Astrocyte of the spinal cord (primary cell): ENCODE measurements at regions not wholly inside any gene's neighbourhood (a gene's known extent, or its start where the extent isn't known, plus 50 kb on each side); places are given as distances from the start of the nearest gene placed in this dataset.

ENCODE experiments used
- DNase-seq: peaks from one replicate; pipeline ENCODE4 v3.0.0; 2011; ENCODE audit warnings: low read depth, low spot score
- H3K4me3 ChIP-seq: 2 replicates; pipeline ENCODE4 v1.5.1; 2011; ENCODE audit warnings: low read depth, mild to moderate bottlenecking, low read length, moderate library complexity
- CTCF ChIP-seq: IDR thresholded peaks from 2 replicates; pipeline ENCODE4 v1.5.1; 2012; ENCODE audit warnings: low read depth, mild to moderate bottlenecking, low read length, inconsistent platforms
- in situ Hi-C: cut with HindIII; loops from 2 replicates; pipeline ENCODE4 v1.10.0; 2017; ENCODE audit warnings: low sequenced_read_pairs

GRCh38 chr1:87926131-87926830, 597.6 kb downstream of the LMO4 start:
- DNase-seq, result no peak
- H3K4me3 ChIP-seq, result no peak overlapping the region
- TF ChIP-seq CTCF, result no peak
- in situ Hi-C loops, result no loop called here

- H3K4me3 ChIP-seq, result no peak overlapping the region
- no peak for TF ChIP-seq CTCF
- no peak for DNase-seq
- in situ Hi-C loops, result no loop called here
Measured at GRCh38 chr1:87926921-87927320, 598.2 kb downstream of the LMO4 start.

- TF ChIP-seq CTCF, result no peak
- no peak for DNase-seq
- in situ Hi-C loops, result no loop called here
- H3K4me3 ChIP-seq, result no peak overlapping the region
Measured at GRCh38 chr1:87927391-87928280, 599.0 kb downstream of the LMO4 start.

GRCh38 chr1:87928623-87929022, 599.9 kb downstream of the LMO4 start:
- no peak overlapping the region for H3K4me3 ChIP-seq
- in situ Hi-C loops, result no loop called here
- no peak for TF ChIP-seq CTCF

GRCh38 chr1:87929906-87930305, 601.2 kb downstream of the LMO4 start:
- no peak overlapping the region for H3K4me3 ChIP-seq
- no peak for TF ChIP-seq CTCF
- no peak for DNase-seq
- in situ Hi-C loops, result no loop called here

More at GRCh38 chr1:87928623-87929022, 599.9 kb downstream of the LMO4 start:
- DNase-seq, result no peak

GRCh38 chr1:87930796-87931195, 602.1 kb downstream of the LMO4 start:
- no peak for DNase-seq
- H3K4me3 ChIP-seq, result no peak overlapping the region
- TF ChIP-seq CTCF, result no peak
- in situ Hi-C loops, result no loop called here
